HG02642 (cell line): ENCODE measurements at regions not wholly inside any gene's neighbourhood (a gene's known extent, or its start where the extent isn't known, plus 50 kb on each side); places are given as distances from the start of the nearest gene placed in this dataset.

Experiments used
- ATAC-seq: cut with Tn5 transposase; IDR thresholded peaks from one replicate; pipeline ENCODE4 v1.9.1; 2021; ENCODE audit warnings: mild to moderate bottlenecking; ENCODE audit not compliant: unreplicated experiment, poor library complexity

DNA sequence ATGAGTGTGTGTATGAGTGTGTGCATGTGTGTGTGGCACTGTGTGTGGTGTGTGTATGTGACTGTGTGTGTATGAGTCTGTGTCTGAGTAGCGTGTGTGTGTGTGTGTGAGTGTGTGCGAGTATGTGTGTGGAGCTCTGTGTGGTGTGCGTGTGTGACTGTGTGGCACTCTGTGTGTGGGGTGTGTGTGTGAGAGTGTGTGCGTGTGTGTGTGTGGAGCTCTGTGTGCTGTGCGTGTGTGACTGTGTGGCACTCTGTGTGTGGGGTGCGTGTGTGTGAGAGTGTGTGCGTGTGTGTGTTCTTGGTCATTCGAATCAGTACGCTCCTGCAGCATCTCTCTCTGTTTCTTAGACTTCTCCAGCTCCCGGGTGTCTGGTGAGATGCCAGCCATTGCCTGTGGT is 76.9 kb upstream of the TMEM132C start:
- no peak for ATAC-seq

DNA sequence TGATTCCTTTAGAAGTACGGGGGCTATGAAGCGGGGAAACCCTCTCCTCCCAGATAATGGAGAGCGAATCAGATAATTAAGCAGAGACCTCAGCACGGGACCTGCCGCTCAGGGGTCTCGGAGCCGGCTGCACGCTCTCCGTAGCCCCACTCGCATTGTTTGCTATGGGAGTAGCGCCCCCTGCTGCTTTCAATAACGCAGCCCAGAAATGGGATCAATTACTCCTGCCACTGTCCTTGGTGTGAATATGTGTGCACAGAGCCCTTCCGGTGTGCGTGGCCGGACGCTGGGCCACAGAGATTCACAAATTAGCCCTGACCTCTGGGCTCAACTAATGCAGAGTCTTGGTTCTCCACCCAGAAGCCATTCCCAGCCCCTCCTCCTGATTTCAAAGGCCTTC is 76.4 kb upstream of the TMEM132C start:
- no peak for ATAC-seq

DNA sequence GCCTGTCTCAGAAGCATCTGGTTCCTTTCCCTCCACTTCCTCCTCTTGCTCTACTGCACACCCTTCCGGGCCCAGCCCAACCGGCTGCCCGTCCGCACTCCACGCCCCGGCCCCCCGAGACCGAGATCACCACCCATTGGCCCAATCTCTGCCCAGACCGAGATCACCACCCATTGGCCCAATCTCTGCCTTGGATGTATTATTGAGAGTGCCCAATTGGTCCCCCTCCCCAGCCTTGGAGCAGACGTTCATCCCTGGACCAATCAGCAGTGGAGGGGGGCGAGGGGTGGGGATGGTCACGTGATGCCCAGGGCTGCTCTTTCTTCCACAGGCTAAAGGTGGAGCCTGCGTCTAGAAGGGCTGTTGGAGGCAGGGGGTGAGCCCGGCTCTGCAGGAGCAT is 75.6 kb upstream of the TMEM132C start:
- ATAC-seq, result no peak

- no peak for ATAC-seq
Measured at GRCh38 chr12:128204711-128205110, 62.3 kb upstream of the TMEM132C start.

- ATAC-seq, result no peak
Measured at GRCh38 chr12:128205145-128205544, 61.8 kb upstream of the TMEM132C start.

DNA sequence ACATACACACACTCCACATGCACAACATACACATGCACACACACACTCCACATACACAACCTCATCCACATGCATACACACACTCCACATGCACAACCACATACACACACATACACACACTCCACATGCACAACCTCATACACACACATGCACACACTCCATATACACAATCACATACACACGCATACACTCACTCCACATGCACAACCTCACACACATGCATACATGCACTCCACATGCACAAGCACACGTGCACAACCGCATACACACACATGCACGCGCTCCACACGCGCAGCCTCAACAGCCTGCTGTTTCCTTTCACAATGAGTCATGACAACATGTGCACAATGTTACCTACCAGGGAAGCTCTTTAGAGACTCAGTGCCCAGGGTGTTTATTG is 61.2 kb upstream of the TMEM132C start:
- no peak for ATAC-seq
